ENCODE measurements at regions not wholly inside any gene's neighbourhood (a gene's known extent, or its start where the extent isn't known, plus 50 kb on each side); places are given as distances from the start of the nearest gene placed in this dataset.
A peak's percentile ranks its signal among the peaks of the same experiment; 100 is the strongest.

GRCh38 chr16:25633549-25633948 lies 58.2 kb upstream of the HS3ST4 start:
- ChIA-PET POLR2A (no interaction called here), RAD21 (ENCODE audit: unreplicated experiment) (no interaction called here), CTCF (no interaction called here), SMC1A (ENCODE audit: uncharacterized antibody, unreplicated experiment) (no interaction called here)
- H3K79me2 ChIP-seq (ENCODE audit: control insufficient read depth, insufficient read depth, low read length), result no peaks in the 10 kb centered on the region
- no peaks in the 10 kb centered on the region for H3K4me1 ChIP-seq (ENCODE audit: control insufficient read depth, insufficient read depth, low read length)
- 3% methylated on average over 2 of the region's 2 CpGs for WGBS (ENCODE audit: insufficient coverage, insufficient replicate concordance, low lambda C conversion rate, missing lambda C conversion rate)
- DNase-seq (ENCODE audit: low read depth, low spot score) (no peak), FAIRE-seq (no peak), ATAC-seq (no peak)
- H3K4me2 ChIP-seq (ENCODE audit: control insufficient read depth, insufficient read depth), result no peak overlapping the region
- no peaks in the 10 kb centered on the region for H3K9me3 ChIP-seq (replicated peaks; ENCODE audit: control insufficient read depth, insufficient read depth, low read length)
- peak; percentile 96 for TF ChIP-seq BCL3 (IDR thresholded peaks at IDR 0.05; ENCODE audit: borderline replicate concordance, insufficient read depth, low read depth, low read length, poor library complexity, severe bottlenecking)
- no peak for TF ChIP-seq ZNF207 (IDR thresholded peaks at IDR 0.05; ENCODE audit: borderline replicate concordance)
- H3K9ac ChIP-seq (ENCODE audit: control insufficient read depth, insufficient read depth, low read length), result no peak overlapping the region
- in situ Hi-C loops (cut with MboI) (no loop called here), intact Hi-C loops (cut with micrococcal nuclease; ENCODE audit: unreplicated experiment) (no loop called here)
- H3K27ac ChIP-seq (ENCODE audit: control insufficient read depth, insufficient read depth), result no peak overlapping the region
- no peaks in the 10 kb centered on the region for H4K20me1 ChIP-seq (ENCODE audit: control insufficient read depth, insufficient read depth)
- no peak overlapping the region for H3K4me3 ChIP-seq
- no peak overlapping the region for H2AFZ ChIP-seq (ENCODE audit: control insufficient read depth, low read depth, low read length)
- H3K36me3 ChIP-seq (ENCODE audit: control insufficient read depth in 2 of 2, insufficient read depth in 2 of 2, low read length in 1 of 2), result no peaks in the 10 kb centered on the region
- no TSS peak for BruUV-seq (replicated peaks)
- H3K27me3 ChIP-seq (replicated peaks in 1 of 2; ENCODE audit: control insufficient read depth in 2 of 2, insufficient read depth in 2 of 2, low read length in 1 of 2), result no peaks in the 10 kb centered on the region

GRCh38 chr16:25628766-25629165 lies 63.0 kb upstream of the HS3ST4 start:
- DNase-seq (ENCODE audit: low read depth, low spot score) (no peak), ATAC-seq (no peak), FAIRE-seq (no peak)
- POLR2A ChIA-PET, result no interaction called here
- RAD21 ChIA-PET (ENCODE audit: unreplicated experiment), result no interaction called here
- H2AFZ ChIP-seq (ENCODE audit: control insufficient read depth, low read depth, low read length), result no peak overlapping the region
- H3K4me2 ChIP-seq (ENCODE audit: control insufficient read depth, insufficient read depth), result no peak overlapping the region
- no peaks in the 10 kb centered on the region for H3K36me3 ChIP-seq (ENCODE audit: control insufficient read depth in 2 of 2, insufficient read depth in 2 of 2, low read length in 1 of 2)
- SMC1A ChIA-PET (ENCODE audit: uncharacterized antibody, unreplicated experiment), result no interaction called here
- no TSS peak for BruUV-seq (replicated peaks)
- TF ChIP-seq ZNF622 (IDR thresholded peaks at IDR 0.05), result no peak
- TF ChIP-seq ZBTB40 (IDR thresholded peaks at IDR 0.05; ENCODE audit: borderline replicate concordance), result no peak
- no peak for TF ChIP-seq RBBP5 (conservative IDR thresholded peaks at IDR 0.05)
- TF ChIP-seq NFYB (IDR thresholded peaks at IDR 0.05; ENCODE audit: insufficient read depth, low read depth, low read length), result no peak
- TF ChIP-seq TBL1XR1 (IDR thresholded peaks at IDR 0.05; ENCODE audit: low read depth, low read length), result no peak
- no peak for TF ChIP-seq MEF2B (IDR thresholded peaks at IDR 0.05; ENCODE audit: partially characterized antibody, poor library complexity, severe bottlenecking)
- no peak for TF ChIP-seq CREB1 (IDR thresholded peaks at IDR 0.05; ENCODE audit: low read depth)
- no peak for TF ChIP-seq BCLAF1 (IDR thresholded peaks at IDR 0.05)
- no peak overlapping the region for H3K9ac ChIP-seq (ENCODE audit: control insufficient read depth, insufficient read depth, low read length)
- H3K4me3 ChIP-seq, result no peak overlapping the region
- intact Hi-C loops (cut with micrococcal nuclease; ENCODE audit: unreplicated experiment) (no loop called here), in situ Hi-C loops (cut with MboI) (no loop called here)
- H3K4me1 ChIP-seq (ENCODE audit: control insufficient read depth, insufficient read depth, low read length), result no peaks in the 10 kb centered on the region
- H3K9me3 ChIP-seq (replicated peaks; ENCODE audit: control insufficient read depth, insufficient read depth, low read length), result no peaks in the 10 kb centered on the region
- H3K27me3 ChIP-seq (replicated peaks in 1 of 2; ENCODE audit: control insufficient read depth in 2 of 2, insufficient read depth in 2 of 2, low read length in 1 of 2), result no peaks in the 10 kb centered on the region
- WGBS (ENCODE audit: insufficient coverage, insufficient replicate concordance, low lambda C conversion rate, missing lambda C conversion rate), result 0% methylated on average over 1 of the region's 2 CpGs
- no peak overlapping the region for H3K27ac ChIP-seq (ENCODE audit: control insufficient read depth, insufficient read depth)
- no peaks in the 10 kb centered on the region for H4K20me1 ChIP-seq (ENCODE audit: control insufficient read depth, insufficient read depth)
- CTCF ChIA-PET, result no interaction called here
- H3K79me2 ChIP-seq (ENCODE audit: control insufficient read depth, insufficient read depth, low read length), result no peaks in the 10 kb centered on the region

Data from GM12878 (cell line).